CD14-positive monocyte (primary cell): ENCODE measurements at regions not wholly inside any gene's neighbourhood (a gene's known extent, or its start where the extent isn't known, plus 50 kb on each side); places are given as distances from the start of the nearest gene placed in this dataset.
"Not testable (repeated sequence)": the region's sequence is repeated elsewhere in the genome, so short reads cannot be mapped to it uniquely, and the experiment has no call there.

Experiments used
- DNase-seq, 3 donors: peaks; one replicate each; pipeline ENCODE4 v3.0.0-alpha.2; 2011 to 2022
- H2AFZ ChIP-seq: 2 replicates; pipeline ENCODE4 v1.6.0; 2012; ENCODE audit warnings: mild to moderate bottlenecking, low read depth, low read length, inconsistent platforms; ENCODE audit not compliant: insufficient read depth, poor library complexity, severe bottlenecking
- H3K27ac ChIP-seq, 2 donors: 1 replicate in 1 of 2; 2 replicates in 1 of 2; pipeline ENCODE4 v1.5.1; 2012 to 2013; ENCODE audit warnings: low read length in 2 of 2, control low read depth in 1 of 2, inconsistent platforms in 1 of 2, low read depth in 1 of 2, mild to moderate bottlenecking in 1 of 2
- H3K27me3 ChIP-seq, 2 donors: one replicate each; pipeline versions ENCODE4 v1.6.0 to v1.6.1; 2011 to 2013; ENCODE audit warnings: low read length in 2 of 2; ENCODE audit not compliant: control insufficient read depth in 2 of 2, insufficient read depth in 2 of 2
- H3K36me3 ChIP-seq, 2 donors: replicated peaks in 1 of 2; 1 replicate in 1 of 2; 2 replicates in 1 of 2; pipeline versions ENCODE4 v1.5.1 to v1.6.1; 2012 to 2013; ENCODE audit warnings: low read length in 2 of 2, control low read depth in 1 of 2, inconsistent platforms in 1 of 2, mild to moderate bottlenecking in 1 of 2; ENCODE audit not compliant: insufficient read depth in 2 of 2, control insufficient read depth in 1 of 2
- H3K4me1 ChIP-seq, 2 donors: 1 replicate in 1 of 2; 2 replicates in 1 of 2; pipeline versions ENCODE4 v1.5.1 to v1.6.1; 2012 to 2013; ENCODE audit warnings: low read length in 2 of 2, control low read depth in 1 of 2, inconsistent platforms in 1 of 2, mild to moderate bottlenecking in 1 of 2, moderate library complexity in 1 of 2; ENCODE audit not compliant: insufficient read depth in 2 of 2, control insufficient read depth in 1 of 2
- H3K4me2 ChIP-seq: replicated peaks from 2 replicates; pipeline ENCODE3; 2012; ENCODE audit warnings: low read length, moderate library complexity, mild to moderate bottlenecking; ENCODE audit not compliant: poor library complexity, severe bottlenecking; ENCODE audit errors: extremely low read depth
- H3K4me3 ChIP-seq, 3 experiments: fragments of 200-600 bp in 1 of 3; sonication (generic) in 1 of 3; replicated peaks in 1 of 3; 1 replicate in 2 of 3; 2 replicates in 1 of 3; pipeline ENCODE4 v1.5.1; 2011 to 2013; ENCODE audit warnings: low read length in 3 of 3, mild to moderate bottlenecking in 3 of 3, control low read depth in 2 of 3, low read depth in 2 of 3, inconsistent platforms in 1 of 3, moderate library complexity in 1 of 3
- H3K79me2 ChIP-seq: 2 replicates; pipeline ENCODE4 v1.6.0; 2012; ENCODE audit warnings: mild to moderate bottlenecking, control low read depth, inconsistent platforms, low read length, moderate library complexity; ENCODE audit not compliant: insufficient read depth
- H3K9ac ChIP-seq: 2 replicates; pipeline ENCODE4 v1.6.0; 2017; ENCODE audit warnings: low read length, mild to moderate bottlenecking; ENCODE audit not compliant: insufficient read depth, poor library complexity, severe bottlenecking
- H3K9me3 ChIP-seq, 2 donors: replicated peaks in 1 of 2; 1 replicate in 1 of 2; 2 replicates in 1 of 2; pipeline versions ENCODE4 v1.5.1 to v1.6.1; 2012 to 2013; ENCODE audit warnings: low read length in 2 of 2, control low read depth in 1 of 2; ENCODE audit not compliant: control insufficient read depth in 1 of 2, insufficient read depth in 1 of 2
- H4K20me1 ChIP-seq: 2 replicates; pipeline ENCODE4 v1.6.0; 2012; ENCODE audit warnings: mild to moderate bottlenecking, low read length, control low read depth, moderate library complexity; ENCODE audit not compliant: insufficient read depth
- H3K27ac Mint-ChIP-seq, 7 donors: one replicate each; pipeline ENCODE4 v1.8.0; 2020; ENCODE audit warnings: mild to moderate bottlenecking in 7 of 7, mixed read lengths in 7 of 7, moderate library complexity in 6 of 7, inconsistent platforms in 2 of 7
- H3K27me3 Mint-ChIP-seq, 3 donors: one replicate each; pipeline ENCODE4 v1.8.0; 2021 to 2022; ENCODE audit warnings: low read depth in 3 of 3, mild to moderate bottlenecking in 3 of 3, mixed read lengths in 3 of 3, moderate library complexity in 3 of 3, inconsistent platforms in 1 of 3
- H3K36me3 Mint-ChIP-seq, 2 donors: one replicate each; pipeline ENCODE4 v1.8.0; 2020; ENCODE audit warnings: mixed read lengths in 2 of 2, inconsistent platforms in 1 of 2, mild to moderate bottlenecking in 1 of 2
- H3K4me1 Mint-ChIP-seq: one replicate; pipeline ENCODE4 v1.8.0; 2020; ENCODE audit warnings: mild to moderate bottlenecking, mixed read lengths
- H3K4me3 Mint-ChIP-seq, 2 donors: one replicate each; pipeline ENCODE4 v1.8.0; 2020; ENCODE audit warnings: mild to moderate bottlenecking in 2 of 2, mixed read lengths in 2 of 2, moderate library complexity in 1 of 2
- H3K9me3 Mint-ChIP-seq, 7 donors: one replicate each; pipeline ENCODE4 v1.8.0; 2020 to 2022; ENCODE audit warnings: mixed read lengths in 7 of 7, mild to moderate bottlenecking in 6 of 7, moderate library complexity in 6 of 7, inconsistent platforms in 2 of 7
- CTCF ChIP-seq: fragments of 200-600 bp; IDR thresholded peaks from one replicate; pipeline ENCODE4 v1.8.0; 2022; ENCODE audit warnings: antibody characterized with exemption, mild to moderate bottlenecking
- WGBS: methylation state at CpG from one replicate; pipeline ENCODE4 v1.1.5; 2013; ENCODE audit warnings: missing lambda C conversion rate; ENCODE audit not compliant: insufficient coverage; 5-methylcytosine and 5-hydroxymethylcytosine counted together
- intact Hi-C, 2 donors: fragments of 100-400 bp; cut with micrococcal nuclease; formaldehyde crosslinking; loops; one replicate each; pipeline versions ENCODE4 v1.15.0 to v1.15.1; 2023

GRCh38 chr10:109664554-109664953 is 258.8 kb downstream of the XPNPEP1 start:
- H2AFZ ChIP-seq, result no peak overlapping the region
- Mint-ChIP-seq H3K27me3 (peaks cover 0 to 2% (median 2%) of the 10 kb centered on the region in 3 donors), H3K4me1 (no peaks in the 10 kb centered on the region), H3K27ac (no peak overlapping the region), H3K9me3 (peaks cover 15 to 27% (median 21%) of the 10 kb centered on the region in 7 donors), H3K4me3 (no peak overlapping the region), H3K36me3 (no peaks in the 10 kb centered on the region)
- H3K4me3 ChIP-seq, result no peak overlapping the region
- no peak for TF ChIP-seq CTCF
- H3K9ac ChIP-seq, result no peak overlapping the region
- H3K4me2 ChIP-seq, result no peak overlapping the region
- DNase-seq, result no peak
- H3K9me3 ChIP-seq, result peaks cover 17 to 27% of the 10 kb centered on the region in 2 donors
- H3K27me3 ChIP-seq, result no peaks in the 10 kb centered on the region
- H3K36me3 ChIP-seq, result no peaks in the 10 kb centered on the region
- 100% methylated on average over 3 of the region's 4 CpGs for WGBS
- intact Hi-C loops, result no loop called here
- no peak overlapping the region for H3K27ac ChIP-seq
- no peaks in the 10 kb centered on the region for H4K20me1 ChIP-seq
- no peaks in the 10 kb centered on the region for H3K79me2 ChIP-seq
- H3K4me1 ChIP-seq, result no peaks in the 10 kb centered on the region

- no peak for DNase-seq
- no peak overlapping the region for H3K9ac ChIP-seq
- peaks cover 0 to 2% (median 2%) of the 10 kb centered on the region in 3 donors for H3K27me3 Mint-ChIP-seq
- no peaks in the 10 kb centered on the region for H3K27me3 ChIP-seq
- H3K4me2 ChIP-seq, result no peak overlapping the region
- no peaks in the 10 kb centered on the region for H3K36me3 Mint-ChIP-seq
- H2AFZ ChIP-seq, result no peak overlapping the region
- H3K4me1 Mint-ChIP-seq, result no peaks in the 10 kb centered on the region
- no peaks in the 10 kb centered on the region for H3K36me3 ChIP-seq
- no peaks in the 10 kb centered on the region for H3K79me2 ChIP-seq
- no peak overlapping the region for H3K4me3 ChIP-seq
- H3K27ac ChIP-seq, result no peak overlapping the region
- H3K9me3 Mint-ChIP-seq, result peaks cover 15 to 30% (median 21%) of the 10 kb centered on the region in 7 donors
- H3K4me1 ChIP-seq, result no peaks in the 10 kb centered on the region
- H3K4me3 Mint-ChIP-seq, result no peak overlapping the region
- H3K9me3 ChIP-seq, result peaks cover 17 to 27% of the 10 kb centered on the region in 2 donors
- no peak overlapping the region for H3K27ac Mint-ChIP-seq
- no peak for TF ChIP-seq CTCF
- 67% methylated on average over 6 of the region's 6 CpGs for WGBS
- intact Hi-C loops, result no loop called here
- H4K20me1 ChIP-seq, result no peaks in the 10 kb centered on the region
Observed at GRCh38 chr10:109663122-109663521, 260.2 kb downstream of the XPNPEP1 start.

GRCh38 chr10:109652612-109653011 is 270.7 kb downstream of the XPNPEP1 start:
- H3K27me3 Mint-ChIP-seq, H3K9ac ChIP-seq, H3K9me3 ChIP-seq, H4K20me1 ChIP-seq, H3K36me3 ChIP-seq, H3K4me3 ChIP-seq, H3K4me3 Mint-ChIP-seq, DNase-seq, H3K36me3 Mint-ChIP-seq, H3K27ac ChIP-seq, H3K4me2 ChIP-seq, intact Hi-C loops, H3K4me1 ChIP-seq, H3K27ac Mint-ChIP-seq, H2AFZ ChIP-seq, H3K4me1 Mint-ChIP-seq, H3K79me2 ChIP-seq, H3K27me3 ChIP-seq: not testable (repeated sequence)
- peaks cover 2 to 11% (median 7%) of the 10 kb centered on the region in 7 donors for H3K9me3 Mint-ChIP-seq
- 90% methylated on average over 12 of the region's 12 CpGs for WGBS
